GM21515 (cell line): ENCODE measurements at regions not wholly inside any gene's neighbourhood (a gene's known extent, or its start where the extent isn't known, plus 50 kb on each side); places are given as distances from the start of the nearest gene placed in this dataset.

ENCODE experiments used
- ATAC-seq: cut with Tn5 transposase; IDR thresholded peaks from one replicate; pipeline ENCODE4 v1.9.1; 2021; ENCODE audit not compliant: unreplicated experiment

DNA sequence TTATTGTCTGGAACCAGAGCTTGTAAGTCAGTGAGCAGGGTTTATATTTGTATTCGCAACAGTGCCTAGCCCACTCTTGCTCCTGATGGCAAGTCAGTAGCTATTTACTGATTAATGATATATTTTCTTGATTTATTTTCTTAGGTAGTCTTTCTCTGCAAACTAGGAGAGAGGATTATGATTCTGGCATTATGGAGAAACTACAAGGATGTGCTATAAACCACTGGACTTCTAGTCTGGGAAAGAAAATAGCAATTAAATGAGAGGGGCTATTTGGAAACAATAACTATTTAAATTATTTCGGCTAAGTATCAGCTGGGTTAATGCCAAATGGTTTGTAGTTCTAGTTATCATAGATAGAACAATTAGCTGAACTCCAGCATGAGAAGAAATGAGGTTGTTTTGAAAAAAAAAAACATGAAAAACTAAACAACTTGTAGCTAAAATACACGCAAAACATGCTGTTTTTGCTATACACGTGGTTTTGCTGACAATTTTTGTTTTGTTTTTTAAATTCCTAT is 304.9 kb upstream of the TCF21 start:
- ATAC-seq: no peak

DNA sequence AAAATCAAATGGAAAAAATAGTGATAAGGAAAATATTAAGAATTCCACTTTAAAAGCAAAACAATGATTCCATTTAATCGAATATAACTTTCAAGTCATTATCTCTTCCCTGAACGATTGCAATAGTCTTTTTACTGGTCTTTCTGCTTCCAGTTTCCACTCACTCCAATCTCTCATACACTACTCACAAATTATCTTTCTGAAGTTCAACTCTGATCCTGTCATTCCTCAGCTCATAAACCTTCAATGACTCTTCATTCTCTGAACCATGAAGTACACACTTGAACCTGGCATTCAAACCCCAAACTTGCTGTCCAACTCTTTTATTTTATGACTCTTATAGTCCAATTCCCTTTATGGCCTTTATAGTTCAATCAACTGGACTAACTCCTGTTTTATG is 304.1 kb upstream of the TCF21 start:
- ATAC-seq: no peak

DNA sequence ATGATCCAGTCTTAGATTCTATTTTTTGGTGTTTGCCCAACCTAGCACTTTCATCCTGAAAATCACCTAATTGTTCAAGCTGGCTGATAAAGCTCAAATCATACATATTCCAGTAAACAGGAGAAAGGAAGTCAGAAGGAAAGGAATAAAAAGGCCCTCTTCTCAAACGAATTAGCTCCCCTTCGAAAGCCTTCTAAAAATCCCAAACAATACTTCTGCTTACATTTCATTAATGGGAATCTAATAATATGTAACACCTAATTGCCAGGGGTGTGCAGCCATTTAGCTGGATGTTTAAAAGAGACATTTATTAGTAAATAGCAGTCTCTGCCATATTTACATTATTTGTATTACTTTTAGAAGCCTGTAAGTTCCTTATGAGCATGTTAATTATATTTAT is 302.9 kb upstream of the TCF21 start:
- no peak for ATAC-seq

DNA sequence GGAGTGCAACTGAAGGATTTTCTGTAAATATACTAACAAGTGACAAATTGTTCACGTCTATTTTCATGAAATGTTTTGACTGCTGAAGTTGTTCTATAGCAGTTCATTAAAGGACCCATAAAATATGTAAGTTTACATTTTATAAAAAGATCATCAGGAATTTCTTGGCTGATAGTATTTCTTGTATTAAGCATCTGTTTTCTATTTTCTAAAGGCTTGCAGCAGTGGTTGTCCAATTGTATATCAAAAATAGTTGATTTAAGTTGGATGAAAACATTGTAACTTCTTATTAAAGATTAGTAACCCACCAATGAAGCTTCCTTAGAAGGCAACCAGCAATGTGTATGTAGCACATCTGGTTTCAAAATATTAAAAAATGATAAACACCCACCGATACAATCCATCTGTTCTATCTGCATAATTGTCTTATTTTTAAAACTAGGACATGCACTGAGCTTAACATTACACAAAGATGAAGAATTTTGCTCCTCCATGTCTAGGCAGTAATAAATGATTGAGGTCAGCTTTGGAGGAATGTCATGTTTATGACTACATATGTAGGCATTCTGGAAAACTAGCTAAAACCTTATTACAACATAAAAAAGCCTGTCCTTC is 301.3 kb upstream of the TCF21 start:
- ATAC-seq: no peak

DNA sequence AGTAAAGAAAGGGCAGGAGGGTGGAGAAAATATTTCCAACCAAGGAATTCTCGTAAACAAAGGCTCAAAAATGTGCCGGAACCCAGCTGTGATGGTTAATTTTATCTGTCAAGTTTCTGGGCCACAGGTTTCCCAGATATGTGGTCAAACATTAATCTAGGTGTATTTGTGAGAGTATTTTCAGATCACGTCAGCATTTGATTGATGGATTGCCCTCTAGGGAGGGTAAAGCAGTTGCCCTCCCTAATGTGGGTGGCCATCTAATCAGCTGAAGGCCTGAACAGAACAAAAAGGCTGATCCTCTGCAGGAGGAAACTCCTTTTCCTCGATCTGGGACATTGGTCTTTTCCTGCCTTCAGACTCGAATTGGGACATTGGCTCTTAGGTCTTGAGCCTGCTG is 298.7 kb upstream of the TCF21 start:
- no peak for ATAC-seq

DNA sequence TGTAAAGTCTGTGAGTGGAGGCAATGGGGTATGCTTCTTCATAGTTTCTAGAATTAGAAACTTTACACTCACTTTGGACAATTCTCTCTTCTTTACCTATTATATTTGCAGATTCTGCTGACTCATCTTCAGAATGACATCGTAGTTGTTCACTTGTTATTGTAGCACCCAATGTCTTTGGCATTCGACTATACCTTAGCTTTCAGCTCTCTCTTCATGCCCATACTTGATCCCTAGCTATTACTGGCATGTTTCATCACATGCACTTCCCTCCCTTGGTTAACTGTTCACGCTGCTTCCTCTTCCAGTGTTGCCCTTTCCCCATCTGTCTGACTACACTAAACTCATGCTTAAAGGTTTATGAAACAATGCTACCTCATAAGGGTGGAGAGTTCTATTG is 298.1 kb upstream of the TCF21 start:
- no peak for ATAC-seq

DNA sequence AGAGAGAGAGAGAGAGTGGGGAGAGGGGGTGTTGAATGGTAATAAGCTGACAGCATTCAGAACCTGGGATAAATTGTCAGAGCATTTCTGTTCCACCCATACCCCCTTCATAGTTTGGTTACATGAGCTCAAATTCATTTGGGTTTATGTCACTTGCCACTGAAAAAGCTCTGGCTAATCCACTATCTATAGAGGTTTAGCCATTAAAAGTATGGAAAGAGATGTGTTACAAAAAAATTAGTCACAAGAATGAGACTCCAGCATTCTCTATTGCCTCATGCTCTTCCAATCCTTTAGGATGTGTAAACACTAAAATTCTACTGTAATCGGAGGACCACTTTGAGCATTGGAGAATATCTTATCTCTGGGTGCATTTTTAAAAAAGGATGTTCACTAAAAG is 297.6 kb upstream of the TCF21 start:
- no peak for ATAC-seq

DNA sequence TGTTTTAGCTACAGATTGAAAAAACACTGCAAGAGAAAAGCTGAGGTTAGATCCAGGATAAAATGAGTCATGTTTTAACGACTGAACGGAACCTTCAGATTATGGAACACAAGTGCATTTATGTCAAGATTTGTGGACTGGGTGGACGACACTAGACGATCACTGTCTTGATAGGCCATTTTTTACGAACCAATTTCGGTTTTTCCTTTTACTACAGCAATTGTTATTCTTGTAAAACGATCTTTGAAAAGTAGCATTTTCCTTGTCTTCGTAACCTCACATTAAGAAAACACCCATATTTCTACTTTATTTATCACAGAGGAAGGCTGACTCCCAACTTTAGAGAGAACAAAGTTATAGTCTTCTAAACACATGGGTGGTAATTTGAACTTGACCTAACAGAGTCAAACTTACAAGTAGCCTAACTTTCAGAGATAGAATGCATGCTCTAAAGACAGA is 294.2 kb upstream of the TCF21 start:
- ATAC-seq: no peak

DNA sequence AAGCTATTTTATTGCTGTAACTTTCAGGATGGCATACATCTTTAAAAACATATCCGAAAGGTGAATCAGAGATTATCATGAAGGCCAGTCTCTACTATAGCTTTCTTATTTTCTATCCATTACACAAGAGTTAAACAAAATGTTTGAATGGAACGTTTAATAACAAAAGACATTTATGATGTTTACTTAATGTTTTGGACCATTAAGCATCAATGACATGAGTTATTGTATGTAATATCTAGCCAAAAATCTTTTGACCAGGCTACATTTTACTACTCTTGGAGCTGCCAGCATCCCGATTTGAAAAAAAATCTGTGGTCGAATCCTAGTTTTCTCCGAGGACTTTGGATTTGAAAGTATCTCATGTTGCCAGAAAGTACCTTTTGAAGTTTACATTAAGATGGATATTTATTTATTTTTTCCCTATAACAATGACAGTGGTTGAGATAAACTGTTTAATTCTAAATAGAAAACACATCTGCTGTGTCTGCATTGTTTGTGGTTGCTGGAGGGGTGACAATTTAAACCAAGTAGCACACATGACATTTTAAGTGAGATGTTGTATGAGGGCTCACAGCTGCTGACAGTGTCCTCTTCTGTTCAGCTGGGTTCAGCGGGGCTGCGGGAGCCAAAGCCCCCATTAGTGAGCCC is 293.7 kb upstream of the TCF21 start:
- no peak for ATAC-seq

DNA sequence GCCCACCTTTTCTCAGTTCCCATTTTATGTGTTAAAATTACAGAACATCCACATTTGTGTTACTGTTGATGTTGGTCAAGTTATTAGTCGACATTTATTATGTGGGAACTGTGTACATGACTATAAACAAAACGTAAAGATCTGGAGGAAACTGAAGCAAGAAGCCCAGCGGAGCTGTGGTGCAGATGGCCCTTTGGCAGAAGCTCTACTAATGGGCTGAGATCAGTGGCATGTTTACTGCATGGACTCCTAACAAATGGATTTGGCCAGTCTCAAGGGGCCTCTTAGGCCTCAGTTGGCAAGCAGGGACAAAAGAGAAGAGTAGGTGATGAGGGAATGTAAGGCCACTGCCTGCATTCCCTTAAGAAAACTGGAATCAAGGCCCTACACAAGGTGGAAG is 282.1 kb upstream of the TCF21 start:
- ATAC-seq: no peak

DNA sequence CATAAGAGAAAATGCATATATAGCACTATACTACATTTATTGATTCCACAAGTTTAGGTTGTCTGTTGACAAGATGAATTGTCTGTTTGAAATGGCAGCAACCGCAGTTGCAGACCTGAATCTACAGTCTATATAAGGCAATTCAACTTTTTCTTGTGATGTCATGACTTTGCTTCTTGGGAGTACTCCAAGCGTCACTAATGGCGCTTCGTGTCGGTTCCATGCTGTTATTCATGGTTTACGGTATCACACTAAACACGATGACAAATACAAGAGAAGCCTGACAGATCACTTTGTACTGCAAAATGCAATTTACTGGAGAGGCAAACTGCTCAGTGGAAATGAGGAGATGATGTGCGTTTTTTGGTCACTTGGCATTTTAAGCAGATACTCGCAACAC is 280.3 kb upstream of the TCF21 start:
- ATAC-seq: no peak

DNA sequence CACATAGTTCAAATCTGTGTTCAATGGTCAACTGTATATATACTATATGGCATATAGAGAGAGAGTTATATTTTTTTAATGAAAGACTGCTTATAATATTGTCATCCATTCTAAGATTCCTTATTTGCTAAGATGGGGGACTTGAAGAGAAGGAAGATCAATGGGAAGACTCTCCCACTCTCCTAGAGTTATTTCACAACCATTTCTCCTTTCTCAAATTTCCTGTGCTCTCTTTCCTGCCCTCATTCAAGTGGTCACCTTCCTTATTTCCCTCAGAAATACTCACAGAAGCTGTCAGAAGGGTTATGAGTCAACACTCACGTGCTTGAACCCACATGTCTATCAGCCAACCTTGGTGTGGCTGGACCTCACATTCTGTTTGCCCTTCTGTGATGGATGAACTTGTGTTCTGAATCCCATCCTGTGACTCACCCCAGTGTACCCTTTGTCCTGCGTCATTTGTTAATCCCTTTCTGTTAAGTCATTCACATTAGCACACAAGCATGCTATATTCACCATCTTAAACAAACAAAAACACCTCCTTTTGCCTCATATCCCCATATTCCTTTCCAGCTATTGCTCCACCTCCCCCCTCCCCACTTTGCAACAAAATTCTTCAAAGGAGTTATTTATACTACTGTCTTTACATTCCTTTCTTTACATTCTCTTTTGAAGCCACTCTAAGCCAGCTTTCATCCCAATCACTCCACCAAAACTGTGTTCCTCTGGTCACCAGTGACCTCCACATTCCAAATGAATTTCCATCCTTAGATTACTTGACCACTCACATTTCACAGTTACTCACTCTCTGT is 279.3 kb upstream of the TCF21 start:
- no peak for ATAC-seq

DNA sequence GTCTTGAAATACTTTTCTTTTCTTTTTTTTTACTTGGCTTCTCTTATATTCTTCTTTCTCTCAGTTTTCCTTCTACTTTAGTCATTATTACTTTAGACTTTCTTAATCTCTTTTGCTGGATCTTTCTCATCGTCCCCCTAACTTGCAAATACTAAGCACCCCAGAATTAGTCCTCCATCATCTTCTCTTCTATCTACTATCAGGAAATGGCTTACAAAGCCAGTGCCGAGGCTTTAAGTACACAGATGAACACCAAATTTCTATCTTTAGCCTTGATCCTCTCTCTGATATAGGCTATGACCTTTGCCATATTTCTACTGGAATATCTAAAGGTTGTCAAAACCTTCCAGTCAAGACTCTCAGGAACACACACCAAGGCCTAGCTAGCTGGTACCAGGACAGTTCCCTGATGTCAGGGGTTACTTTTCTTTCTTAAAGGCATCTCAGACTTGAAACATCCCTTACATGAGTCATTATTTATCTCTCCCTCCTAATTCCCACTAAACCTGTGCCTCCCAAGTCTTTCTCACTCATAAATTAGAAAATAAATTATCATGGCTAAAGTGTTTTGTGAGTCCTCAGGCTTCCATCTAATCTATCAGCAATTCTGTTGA is 278.6 kb upstream of the TCF21 start:
- ATAC-seq: no peak

DNA sequence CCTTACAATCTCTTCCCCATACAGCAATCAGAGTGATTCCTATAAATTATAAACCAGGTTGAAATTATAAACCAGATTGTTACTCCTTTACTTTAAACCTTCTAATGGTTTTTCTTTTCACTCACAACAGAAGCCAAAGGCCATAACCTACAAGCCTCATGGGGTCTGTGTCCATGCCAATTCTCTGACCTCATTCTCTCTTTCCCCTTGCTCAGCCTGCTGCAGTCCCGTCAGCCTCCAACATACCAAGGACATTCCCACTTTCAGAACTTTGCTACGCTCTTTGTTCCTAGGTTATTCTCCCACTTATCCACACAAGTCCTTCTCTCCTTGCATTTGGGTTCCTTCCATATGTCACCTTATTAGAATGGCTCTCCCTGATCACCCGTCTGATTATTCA is 277.9 kb upstream of the TCF21 start:
- no peak for ATAC-seq

DNA sequence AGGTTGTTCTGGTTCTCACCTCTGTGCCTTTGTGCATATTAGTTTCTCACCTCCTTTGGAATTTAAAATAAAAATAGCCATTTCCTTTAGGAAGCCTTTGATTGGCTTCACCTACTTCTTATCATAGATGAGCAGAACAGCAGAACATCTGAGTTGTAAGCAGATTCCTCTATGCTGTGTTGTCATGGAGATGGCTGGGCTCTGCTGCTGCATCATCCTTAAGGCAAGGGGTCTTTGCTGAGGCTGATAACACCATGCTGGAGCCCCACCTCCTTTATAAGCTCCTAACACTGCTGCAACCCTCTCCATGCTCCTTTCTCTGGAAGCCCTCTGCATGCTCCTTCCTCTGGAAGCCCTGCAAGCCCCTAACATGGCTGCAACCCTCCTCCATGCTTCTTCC is 276.5 kb upstream of the TCF21 start:
- ATAC-seq: no peak

DNA sequence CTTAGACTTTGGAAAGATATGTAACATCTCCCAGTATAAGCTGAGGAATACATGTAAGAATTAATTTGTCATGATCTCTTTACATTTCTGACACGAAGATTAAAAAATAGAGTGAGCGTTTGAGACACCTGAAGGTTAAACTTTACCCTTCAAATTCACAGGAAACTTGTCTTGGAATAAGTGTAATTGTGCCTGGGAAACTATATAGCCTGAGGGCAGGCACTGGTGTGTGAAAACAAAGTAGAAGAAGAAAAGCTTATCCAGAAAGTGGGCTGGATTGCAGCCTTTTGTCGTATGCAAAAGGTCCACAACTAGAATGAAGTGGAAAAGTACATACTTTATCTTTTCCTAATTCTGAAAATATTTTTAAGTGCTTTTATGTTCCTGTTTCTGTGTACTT is 275.7 kb upstream of the TCF21 start:
- no peak for ATAC-seq

DNA sequence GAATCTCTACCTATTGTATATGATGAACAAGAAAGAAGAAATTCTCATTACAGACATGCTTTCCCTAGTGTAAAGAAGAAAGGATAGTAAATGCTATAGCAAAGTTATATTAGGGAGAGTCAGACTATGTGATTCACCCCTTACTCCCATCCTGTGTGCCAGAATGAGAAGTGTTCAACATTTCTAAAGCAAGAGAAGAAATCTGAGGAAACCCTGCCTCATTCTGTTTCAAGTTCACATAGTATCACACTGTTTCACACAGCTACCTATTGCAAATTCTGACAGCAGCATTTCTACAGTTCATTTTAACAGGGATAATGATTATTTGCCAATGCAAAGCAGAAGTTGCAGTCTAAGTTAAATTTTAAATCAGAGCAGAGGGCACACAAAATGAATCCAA is 267.2 kb upstream of the TCF21 start:
- ATAC-seq: no peak

DNA sequence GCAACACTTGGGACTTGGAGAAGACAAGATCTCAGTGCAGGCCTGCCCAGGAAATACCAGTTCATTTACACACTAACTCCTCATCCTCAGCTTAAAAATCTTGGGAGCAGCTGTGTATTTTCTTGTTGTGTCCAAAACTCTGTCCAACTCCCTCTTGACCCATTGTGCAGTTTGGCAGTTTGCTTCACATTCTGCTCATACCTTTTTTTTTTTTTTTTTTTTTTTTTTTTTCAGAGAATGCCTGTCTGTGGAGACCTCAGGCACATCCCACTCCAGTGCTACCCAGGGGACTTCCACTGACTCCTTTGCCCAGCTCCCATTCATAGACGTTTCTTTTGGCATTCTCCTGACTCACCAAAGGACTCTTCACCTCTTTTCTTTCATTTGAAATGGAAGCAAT is 265.8 kb upstream of the TCF21 start:
- no peak for ATAC-seq

DNA sequence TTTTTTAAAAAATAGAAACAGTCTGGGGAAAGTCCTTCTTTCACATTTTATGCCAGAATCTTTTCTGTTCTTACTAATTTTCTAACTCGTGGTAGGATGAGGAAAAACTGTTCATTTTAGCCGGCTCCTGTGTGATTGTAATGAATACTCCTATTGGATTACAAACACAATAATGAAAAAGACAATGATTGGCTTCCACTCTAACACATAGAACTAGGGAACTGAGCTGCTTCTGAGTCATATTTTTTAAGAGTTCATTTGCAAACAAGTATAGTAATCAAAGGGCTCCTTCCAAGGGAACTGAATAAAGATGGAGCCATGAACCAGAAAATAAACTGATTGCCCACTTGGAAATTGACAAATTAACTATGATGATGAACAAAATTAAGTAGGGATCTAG is 265.3 kb upstream of the TCF21 start:
- no peak for ATAC-seq

DNA sequence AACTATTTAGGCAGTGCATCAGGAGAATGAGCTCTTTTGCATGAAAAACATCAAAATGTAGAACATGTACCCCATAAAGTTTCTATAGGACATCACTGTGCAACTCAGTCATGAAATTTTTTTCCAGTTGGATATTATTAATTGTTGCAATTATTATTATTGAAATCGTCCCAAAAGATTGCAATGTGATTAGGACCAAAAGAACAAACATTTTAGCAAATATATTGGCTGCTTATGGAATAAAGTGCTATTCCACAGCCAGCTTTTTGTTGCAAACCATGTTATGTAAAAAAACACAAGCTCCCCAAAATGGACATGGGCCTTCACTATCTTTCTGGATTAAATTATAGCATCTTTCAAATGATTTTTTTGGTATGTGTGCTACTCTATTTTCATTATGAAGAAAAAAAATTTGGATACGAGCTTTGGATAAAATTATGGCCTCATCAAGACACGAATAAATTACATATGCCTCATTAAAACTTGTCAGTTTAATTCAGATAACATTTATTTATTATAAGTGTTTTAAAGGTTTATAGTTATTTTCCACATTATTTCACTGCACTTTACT is 262.7 kb upstream of the TCF21 start:
- no peak for ATAC-seq

DNA sequence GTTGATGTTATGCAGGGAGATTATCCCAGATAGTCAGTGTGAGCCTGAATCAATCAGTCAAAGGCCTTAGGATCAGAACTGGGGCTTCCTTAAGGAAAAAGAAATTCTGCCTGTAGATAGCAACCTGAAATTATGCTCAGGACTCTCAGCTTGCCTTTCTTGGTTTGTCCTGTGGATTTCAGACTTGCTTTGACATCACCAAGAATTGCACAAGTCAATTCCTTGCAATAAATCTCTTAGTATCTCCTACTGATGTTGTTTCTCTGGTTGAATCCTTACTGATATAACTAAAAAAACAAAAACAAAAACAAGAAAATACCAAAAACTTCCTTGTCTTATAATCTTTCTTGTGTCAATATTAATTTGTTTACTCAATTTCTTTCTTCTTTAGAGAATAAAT is 258.9 kb upstream of the TCF21 start:
- no peak for ATAC-seq
